PC-3 (cell line): ENCODE measurements at regions not wholly inside any gene's neighbourhood (a gene's known extent, or its start where the extent isn't known, plus 50 kb on each side); places are given as distances from the start of the nearest gene placed in this dataset.

ENCODE experiments used
- EZH2 ChIP-seq: fragments of 300-600 bp; sonication (generic); IDR thresholded peaks from one replicate; pipeline ENCODE4 v1.6.1; 2017; ENCODE audit warnings: antibody characterized with exemption, mild to moderate bottlenecking, low read length; ENCODE audit not compliant: unreplicated experiment
- EZH2phosphoT487 ChIP-seq: fragments of 300-600 bp; sonication (generic); IDR thresholded peaks from 2 replicates; pipeline ENCODE4 v1.6.1; 2018; ENCODE audit warnings: mild to moderate bottlenecking, antibody characterized with exemption, low read length, borderline replicate concordance
- TF ChIP-seq, protein P1 (sequence below): fragments of 300-600 bp; sonication (generic); conservative IDR thresholded peaks from 2 replicates; pipeline ENCODE4 v1.5.1; 2017; ENCODE audit warnings: antibody characterized with exemption, low read depth, mild to moderate bottlenecking, low read length

DNA sequence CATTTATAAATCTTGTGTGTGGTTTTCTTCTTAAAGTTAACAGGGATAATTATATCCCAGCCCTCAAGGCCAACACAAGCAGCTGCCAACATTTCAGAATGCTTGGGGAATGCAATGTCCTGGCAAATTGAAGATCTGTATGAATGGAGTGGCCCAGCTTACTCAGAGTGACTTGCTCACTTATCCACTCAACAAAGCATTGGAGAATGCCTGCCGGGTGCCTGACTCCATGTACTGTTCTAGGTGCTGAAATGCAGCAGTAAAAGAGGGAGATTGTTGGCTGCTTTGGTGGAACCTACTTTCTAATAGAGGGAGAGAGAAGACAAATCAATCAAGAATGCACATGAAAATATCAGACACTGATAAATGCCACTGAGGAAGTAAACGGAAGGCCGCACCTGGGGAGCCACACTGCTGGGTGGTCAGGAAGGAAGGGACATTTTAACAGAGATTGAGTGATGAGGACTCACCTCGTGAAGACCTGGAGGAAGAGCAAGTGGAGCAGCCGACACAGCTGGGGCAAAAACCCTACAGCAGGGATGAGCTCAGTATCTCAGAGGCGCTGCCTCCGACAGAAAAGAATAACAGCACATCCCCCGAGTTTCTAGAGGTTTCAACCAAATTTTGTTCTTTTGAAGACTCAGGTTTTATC lies 61.2 kb upstream of the VASH1 start:
- TF ChIP-seq EZH2phosphoT487 = no peak
- TF ChIP-seq, protein P1, sequence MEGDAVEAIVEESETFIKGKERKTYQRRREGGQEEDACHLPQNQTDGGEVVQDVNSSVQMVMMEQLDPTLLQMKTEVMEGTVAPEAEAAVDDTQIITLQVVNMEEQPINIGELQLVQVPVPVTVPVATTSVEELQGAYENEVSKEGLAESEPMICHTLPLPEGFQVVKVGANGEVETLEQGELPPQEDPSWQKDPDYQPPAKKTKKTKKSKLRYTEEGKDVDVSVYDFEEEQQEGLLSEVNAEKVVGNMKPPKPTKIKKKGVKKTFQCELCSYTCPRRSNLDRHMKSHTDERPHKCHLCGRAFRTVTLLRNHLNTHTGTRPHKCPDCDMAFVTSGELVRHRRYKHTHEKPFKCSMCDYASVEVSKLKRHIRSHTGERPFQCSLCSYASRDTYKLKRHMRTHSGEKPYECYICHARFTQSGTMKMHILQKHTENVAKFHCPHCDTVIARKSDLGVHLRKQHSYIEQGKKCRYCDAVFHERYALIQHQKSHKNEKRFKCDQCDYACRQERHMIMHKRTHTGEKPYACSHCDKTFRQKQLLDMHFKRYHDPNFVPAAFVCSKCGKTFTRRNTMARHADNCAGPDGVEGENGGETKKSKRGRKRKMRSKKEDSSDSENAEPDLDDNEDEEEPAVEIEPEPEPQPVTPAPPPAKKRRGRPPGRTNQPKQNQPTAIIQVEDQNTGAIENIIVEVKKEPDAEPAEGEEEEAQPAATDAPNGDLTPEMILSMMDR = no peak
- no peak for TF ChIP-seq EZH2
